WTC11 (cell line): ENCODE measurements at regions not wholly inside any gene's neighbourhood (a gene's known extent, or its start where the extent isn't known, plus 50 kb on each side); places are given as distances from the start of the nearest gene placed in this dataset.

ENCODE experiments used
- AFF4 ChIP-seq: sonication (generic); formaldehyde crosslinking; IDR thresholded peaks from 2 replicates; pipeline ENCODE4 v1.8.1; 2023; ENCODE audit warnings: mild to moderate bottlenecking, missing genetic modification reagents, borderline replicate concordance
- CTCF ChIP-seq: fragments of 200-600 bp; IDR thresholded peaks from 2 replicates; pipeline ENCODE4 v1.8.0; 2022; ENCODE audit warnings: antibody characterized with exemption
- FOXK1 ChIP-seq: sonication (generic); formaldehyde crosslinking; IDR thresholded peaks from 2 replicates; pipeline ENCODE4 v1.8.0; 2022; ENCODE audit warnings: mild to moderate bottlenecking, moderate library complexity, missing genetic modification reagents
- JAZF1 ChIP-seq: fragments of 250-450 bp; sonication (Bioruptor Pico); IDR thresholded peaks from 2 replicates; pipeline ENCODE4 v1.9.0; 2021; ENCODE audit warnings: moderate library complexity, mild to moderate bottlenecking, inconsistent platforms
- STAT6 ChIP-seq: sonication (generic); formaldehyde crosslinking; conservative IDR thresholded peaks from 2 replicates; pipeline ENCODE4 v1.8.1; 2023; ENCODE audit warnings: mild to moderate bottlenecking, low read depth, missing genetic modification reagents, moderate library complexity
- ZBTB21 ChIP-seq: sonication (generic); formaldehyde crosslinking; IDR thresholded peaks from 2 replicates; pipeline ENCODE4 v1.8.1; 2023; ENCODE audit warnings: mild to moderate bottlenecking, missing genetic modification reagents, borderline replicate concordance

- TF ChIP-seq CTCF (no peak), FOXK1 (CRISPR knock-in tag) (no peak), ZBTB21 (CRISPR knock-in tag) (no peak), AFF4 (CRISPR knock-in tag) (no peak), STAT6 (no peak), JAZF1 (CRISPR knock-in tag) (no peak)
These were observed 59.8 kb upstream of the RCBTB2 start for GRCh38 chr13:48592688-48593049.
